ENCODE measurements at regions not wholly inside any gene's neighbourhood (a gene's known extent, or its start where the extent isn't known, plus 50 kb on each side); places are given as distances from the start of the nearest gene placed in this dataset.

GRCh38 chr10:80750268-80750667 is 212.6 kb downstream of the SH2D4B start:
- no peak for TF ChIP-seq POLR2A (IDR thresholded peaks at IDR 0.05; ENCODE audit: low read depth, low read length)
- TF ChIP-seq ZNF24 (IDR thresholded peaks at IDR 0.05) = no peak
- no peak for TF ChIP-seq JUNB (IDR thresholded peaks at IDR 0.05)
- TF ChIP-seq CTCF (IDR thresholded peaks at IDR 0.05 in 2 of 3, conservative IDR thresholded peaks at IDR 0.05 in 1 of 3; ENCODE audit: control insufficient read depth in 2 of 3, extremely low read depth in 1 of 3, insufficient read depth in 1 of 3, low read depth in 3 of 3, low read length in 3 of 3) = no peak
- TF ChIP-seq SRF (IDR thresholded peaks at IDR 0.05; ENCODE audit: low read depth in 2 of 2, low read length in 2 of 2) = no peak
- TF ChIP-seq HDGF (IDR thresholded peaks at IDR 0.05) = no peak
